Left lobe of liver (tissue), 2 donors: ENCODE measurements at regions not wholly inside any gene's neighbourhood (a gene's known extent, or its start where the extent isn't known, plus 50 kb on each side); places are given as distances from the start of the nearest gene placed in this dataset.
A peak's percentile ranks its signal among the peaks of the same experiment; 100 is the strongest.

ENCODE experiments used
- ATAC-seq: fragments of 200-7000 bp; cut with Tn5 transposase; one replicate; pipeline ENCODE4 v1.9.1; 2020; ENCODE audit warnings: mild to moderate bottlenecking, moderate library complexity
- DNase-seq: peaks from one replicate; pipeline ENCODE4 v3.0.0-alpha.2; 2020; ENCODE audit warnings: low spot score
- donor health status: DM: no; HTN: no; CAD: no; lungs with moderate emphysema.
- donor health status: DM: no; HTN: yes; CAD: no.

- DNase-seq, result no peak
- no peak for ATAC-seq
Measured at GRCh38 chr4:41359422-41359775, 102.7 kb downstream of the UCHL1 start.

GRCh38 chr4:41359836-41360213 is 103.1 kb downstream of the UCHL1 start:
- DNase-seq (no peak), ATAC-seq (no peak)

- DNase-seq, result peak; percentile 81
- ATAC-seq, result peak; percentile 88
Measured at GRCh38 chr4:41360214-41360920, 103.6 kb downstream of the UCHL1 start.

- ATAC-seq (peak; percentile 61), DNase-seq (peak; percentile 68)
Measured at GRCh38 chr4:41360921-41361793, 104.4 kb downstream of the UCHL1 start.

GRCh38 chr4:41361794-41362526 is 105.2 kb downstream of the UCHL1 start:
- DNase-seq (no peak), ATAC-seq (no peak)

GRCh38 chr4:41362621-41363383 is 106.1 kb downstream of the UCHL1 start:
- DNase-seq (no peak), ATAC-seq (no peak)

GRCh38 chr4:41363384-41363981 is 106.8 kb downstream of the UCHL1 start:
- ATAC-seq (no peak), DNase-seq (no peak)

GRCh38 chr4:41364876-41365275 is 108.1 kb downstream of the UCHL1 start:
- ATAC-seq (no peak), DNase-seq (no peak)

GRCh38 chr4:41365681-41366080 is 109.0 kb downstream of the UCHL1 start:
- ATAC-seq (no peak), DNase-seq (no peak)

GRCh38 chr4:41366911-41367517 is 110.3 kb downstream of the UCHL1 start:
- ATAC-seq (no peak), DNase-seq (no peak)

- DNase-seq (peak; percentile 67), ATAC-seq (peak; percentile 99)
Measured at GRCh38 chr4:41369680-41370079, 113.0 kb downstream of the UCHL1 start.

GRCh38 chr4:41373221-41373620 is 116.5 kb downstream of the UCHL1 start:
- ATAC-seq, result no peak
- no peak for DNase-seq

GRCh38 chr4:41374490-41374889 is 117.8 kb downstream of the UCHL1 start:
- no peak for ATAC-seq

GRCh38 chr4:41375561-41375960 is 118.8 kb downstream of the UCHL1 start:
- DNase-seq (no peak), ATAC-seq (no peak)

More at GRCh38 chr4:41374490-41374889, 117.8 kb downstream of the UCHL1 start:
- DNase-seq, result no peak

GRCh38 chr4:41377196-41377595 is 120.5 kb downstream of the UCHL1 start:
- ATAC-seq, result peak; percentile 86
- DNase-seq, result no peak

- no peak for DNase-seq
- ATAC-seq, result no peak
Measured at GRCh38 chr4:41379230-41379629, 122.5 kb downstream of the UCHL1 start.

GRCh38 chr4:41380511-41381157 is 123.9 kb downstream of the UCHL1 start:
- DNase-seq (no peak), ATAC-seq (no peak)

- no peak for ATAC-seq
- no peak for DNase-seq
Measured at GRCh38 chr4:41381384-41381783, 124.7 kb downstream of the UCHL1 start.

- DNase-seq (peak; percentile 71), ATAC-seq (peak; percentile 77)
Measured at GRCh38 chr4:41384992-41385391, 128.3 kb downstream of the UCHL1 start.
